Liver (tissue), 3 donors: ENCODE measurements at regions not wholly inside any gene's neighbourhood (a gene's known extent, or its start where the extent isn't known, plus 50 kb on each side); places are given as distances from the start of the nearest gene placed in this dataset.

Experiments used
- ATF3 ChIP-seq: IDR thresholded peaks from 2 replicates; pipeline ENCODE4 v1.6.1; 2016; ENCODE audit warnings: antibody characterized with exemption
- CTCF ChIP-seq: fragments of 150-350 bp; IDR thresholded peaks from 2 replicates; pipeline ENCODE4 v1.5.1; 2017; ENCODE audit warnings: improper control_type of control experiment, low read depth, low read length; ENCODE audit not compliant: missing input control
- EGR1 ChIP-seq, 2 donors: IDR thresholded peaks; 2 replicates each; pipeline ENCODE4 v1.6.1; 2016 to 2018; ENCODE audit warnings: antibody characterized with exemption in 2 of 2, low read depth in 2 of 2
- FOXA1 ChIP-seq: IDR thresholded peaks from 2 replicates; pipeline ENCODE4 v1.6.1; 2016; ENCODE audit warnings: antibody characterized with exemption
- FOXA2 ChIP-seq: IDR thresholded peaks from 2 replicates; pipeline ENCODE4 v1.6.1; 2016; ENCODE audit warnings: antibody characterized with exemption
- HNF4A ChIP-seq, 2 donors: conservative IDR thresholded peaks; 2 replicates each; pipeline ENCODE4 v1.6.1; 2016; ENCODE audit warnings: antibody characterized with exemption in 2 of 2, mild to moderate bottlenecking in 2 of 2
- HNF4G ChIP-seq: IDR thresholded peaks from 2 replicates; pipeline ENCODE4 v1.6.1; 2016; ENCODE audit warnings: antibody characterized with exemption
- MAX ChIP-seq: IDR thresholded peaks from 2 replicates; pipeline ENCODE4 v1.6.1; 2016; ENCODE audit warnings: antibody characterized with exemption
- RAD21 ChIP-seq, 2 donors: IDR thresholded peaks; 2 replicates each; pipeline ENCODE4 v1.6.1; 2016; ENCODE audit warnings: antibody characterized with exemption in 2 of 2, mild to moderate bottlenecking in 2 of 2
- REST ChIP-seq: IDR thresholded peaks from 2 replicates; pipeline ENCODE4 v1.6.1; 2016; ENCODE audit warnings: antibody characterized with exemption, mild to moderate bottlenecking
- SP1 ChIP-seq: IDR thresholded peaks from 2 replicates; pipeline ENCODE4 v1.6.1; 2018; ENCODE audit warnings: antibody characterized with exemption, mild to moderate bottlenecking
- TAF1 ChIP-seq: conservative IDR thresholded peaks from 2 replicates; pipeline ENCODE4 v1.6.1; 2016; ENCODE audit warnings: antibody characterized with exemption, mild to moderate bottlenecking
- YY1 ChIP-seq: IDR thresholded peaks from 2 replicates; pipeline ENCODE4 v1.6.1; 2016; ENCODE audit warnings: antibody characterized with exemption, mild to moderate bottlenecking
- ZBTB33 ChIP-seq: IDR thresholded peaks from 2 replicates; pipeline ENCODE4 v1.6.1; 2016; ENCODE audit warnings: antibody characterized with exemption
- donor health status: healthy.
- donor health status: healthy.

- TF ChIP-seq CTCF, result no peak
- TF ChIP-seq SP1, result no peak
- no peak for TF ChIP-seq MAX
- TF ChIP-seq YY1, result no peak
- no peak for TF ChIP-seq TAF1
- no peak for TF ChIP-seq REST
- no peak for TF ChIP-seq FOXA2
- TF ChIP-seq FOXA1, result no peak
- no peak for TF ChIP-seq RAD21 (IDR thresholded peaks at IDR 0.05)
- TF ChIP-seq EGR1 (IDR thresholded peaks at IDR 0.05; ENCODE audit: low read depth in 2 of 2), result no peak
- TF ChIP-seq HNF4G, result no peak
- no peak for TF ChIP-seq HNF4A (conservative IDR thresholded peaks at IDR 0.05)
- no peak for TF ChIP-seq ZBTB33
- TF ChIP-seq ATF3, result no peak
These were observed 219.0 kb downstream of the SHQ1 start for GRCh38 chr3:72629191-72629631.
